ENCODE measurements at regions not wholly inside any gene's neighbourhood (a gene's known extent, or its start where the extent isn't known, plus 50 kb on each side); places are given as distances from the start of the nearest gene placed in this dataset.
"Not testable (repeated sequence)": the region's sequence is repeated elsewhere in the genome, so short reads cannot be mapped to it uniquely, and the experiment has no call there.

- DNase-seq = no peak
Measured at GRCh38 chr4:158958489-158959270, 144.2 kb upstream of the RAPGEF2 start.

- DNase-seq = no peak
Measured at GRCh38 chr4:158962393-158962792, 140.5 kb upstream of the RAPGEF2 start.

DNA sequence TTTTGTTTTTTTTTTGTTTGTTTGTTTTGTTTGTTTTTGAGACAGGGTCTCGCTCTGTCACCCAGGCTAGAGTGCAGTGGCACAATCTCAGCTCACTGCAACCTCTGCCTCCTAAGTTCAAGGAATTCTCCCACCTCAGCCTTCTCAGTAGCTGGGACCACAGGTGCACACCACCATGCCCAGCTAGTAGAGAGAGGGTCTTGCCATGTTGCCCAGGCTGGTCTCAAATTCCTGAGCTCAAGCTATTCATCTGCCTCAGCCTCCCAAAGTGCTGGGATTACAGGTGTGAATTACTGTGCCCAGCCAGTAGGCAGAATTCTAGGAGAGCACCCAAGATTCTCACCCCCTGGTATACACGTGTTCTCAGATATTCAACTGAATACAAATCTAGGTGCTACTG, 139.6 kb upstream of the RAPGEF2 start:
- not testable (repeated sequence) for DNase-seq

DNA sequence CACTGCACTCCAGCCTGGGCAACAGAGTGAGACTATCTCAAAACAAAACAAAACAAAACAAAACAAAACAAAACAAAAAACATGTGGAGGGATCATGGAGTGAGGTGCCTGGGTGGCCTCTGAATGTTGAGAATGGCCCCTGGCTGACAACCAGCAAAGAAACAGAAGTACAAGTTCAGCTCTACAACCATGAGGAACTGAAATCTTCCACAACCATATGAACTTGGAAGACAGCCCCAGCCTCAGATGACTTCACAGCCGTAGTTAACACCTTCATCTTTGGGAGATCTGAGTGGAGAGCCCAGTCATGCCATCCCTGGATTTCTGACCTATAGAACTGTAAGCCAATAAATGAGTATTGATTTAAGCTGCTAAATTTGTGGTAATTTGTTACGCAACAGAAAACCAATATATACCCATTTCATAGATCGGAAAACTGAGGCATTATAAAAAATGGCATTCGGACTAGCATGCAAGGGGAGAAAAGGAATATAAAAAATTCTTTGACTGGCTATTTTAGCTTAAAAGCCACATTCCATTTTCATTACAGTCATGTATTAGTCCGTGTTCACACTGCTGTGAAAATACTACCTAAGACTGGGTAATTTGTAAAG, 138.7 kb upstream of the RAPGEF2 start:
- DNase-seq = no peak

GRCh38 chr4:158964728-158965124, 138.2 kb upstream of the RAPGEF2 start:
- DNase-seq = no peak

GRCh38 chr4:158965226-158965625, 137.7 kb upstream of the RAPGEF2 start:
- no peak for DNase-seq

DNA sequence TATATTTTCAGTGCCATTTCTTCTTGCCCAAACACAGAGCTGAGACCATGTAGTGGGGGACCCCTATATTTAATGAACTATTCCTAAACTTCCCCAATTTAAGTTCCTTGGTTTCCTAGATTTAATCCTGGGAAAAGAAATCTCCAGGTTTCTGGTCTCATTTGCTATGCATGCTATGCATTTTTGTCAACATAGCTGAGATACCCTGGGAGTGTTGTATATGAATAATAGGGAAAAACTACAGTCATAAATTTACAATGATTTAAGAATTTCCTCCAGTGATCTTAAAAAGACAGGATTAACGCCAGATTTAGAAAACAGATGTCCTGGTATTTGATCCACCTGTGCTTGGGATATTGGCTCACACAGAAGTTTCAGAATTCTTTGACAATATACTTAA, 136.8 kb upstream of the RAPGEF2 start:
- peak in 1 of 2 experiments; percentile 18 for DNase-seq

DNA sequence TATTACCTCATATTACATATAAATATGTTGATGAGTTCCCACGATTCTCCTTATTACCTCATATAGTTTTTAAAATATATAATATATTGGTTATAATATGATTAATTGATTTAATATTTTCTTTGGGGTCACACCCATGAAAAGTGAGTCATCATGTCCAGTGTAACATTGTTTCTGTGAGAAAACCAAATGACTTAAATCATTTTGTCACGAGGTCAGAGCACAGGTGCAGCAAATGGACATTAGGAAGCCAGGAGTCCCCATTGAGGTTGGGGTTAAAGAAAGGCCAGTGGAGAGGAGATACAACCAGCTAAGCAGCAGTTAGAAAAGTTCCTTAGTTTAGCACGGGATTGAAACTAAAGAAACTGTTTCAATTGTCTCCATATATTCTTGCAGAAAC, 133.9 kb upstream of the RAPGEF2 start:
- no peak for DNase-seq

DNA sequence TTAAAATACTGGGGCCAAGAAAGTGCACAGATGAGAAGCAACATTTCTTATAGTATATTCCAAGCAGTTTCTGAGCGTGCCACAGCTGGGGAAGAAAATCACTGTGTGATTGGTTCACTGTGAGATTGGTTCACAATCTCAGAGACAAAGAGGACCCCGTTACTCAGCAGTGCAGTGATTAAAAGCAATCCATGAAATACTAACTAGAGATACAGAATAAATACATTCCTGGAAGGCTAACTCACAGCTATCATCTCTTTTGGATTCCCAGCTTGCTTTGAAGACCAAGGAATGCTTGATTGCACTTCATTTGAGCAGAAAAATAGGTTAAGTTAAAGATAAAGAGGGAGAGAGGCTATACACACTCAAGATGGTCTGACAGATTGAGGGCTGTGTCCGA, 132.1 kb upstream of the RAPGEF2 start:
- DNase-seq = no peak

DNA sequence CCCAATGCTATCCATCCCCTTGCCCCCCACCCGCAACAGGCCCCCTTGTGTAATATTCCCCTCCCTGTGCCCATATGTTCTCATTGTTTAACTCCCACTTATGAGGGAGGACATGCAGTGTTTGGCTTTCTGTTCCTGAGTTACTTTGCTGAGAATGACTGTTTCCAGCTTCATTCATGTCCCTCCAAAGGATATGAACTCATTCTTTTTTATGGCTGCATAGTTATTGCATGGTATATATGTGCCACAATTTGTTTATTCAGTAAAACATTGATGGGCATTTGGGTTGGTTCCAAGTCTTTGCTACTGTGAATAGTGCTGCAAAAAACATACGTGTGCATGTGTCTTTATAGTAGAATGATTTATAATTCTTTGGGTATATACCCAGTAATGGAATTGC, 128.4 kb upstream of the RAPGEF2 start:
- DNase-seq = not testable (repeated sequence)

GRCh38 chr4:158980711-158981110, 122.2 kb upstream of the RAPGEF2 start:
- DNase-seq = not testable (repeated sequence)

DNA sequence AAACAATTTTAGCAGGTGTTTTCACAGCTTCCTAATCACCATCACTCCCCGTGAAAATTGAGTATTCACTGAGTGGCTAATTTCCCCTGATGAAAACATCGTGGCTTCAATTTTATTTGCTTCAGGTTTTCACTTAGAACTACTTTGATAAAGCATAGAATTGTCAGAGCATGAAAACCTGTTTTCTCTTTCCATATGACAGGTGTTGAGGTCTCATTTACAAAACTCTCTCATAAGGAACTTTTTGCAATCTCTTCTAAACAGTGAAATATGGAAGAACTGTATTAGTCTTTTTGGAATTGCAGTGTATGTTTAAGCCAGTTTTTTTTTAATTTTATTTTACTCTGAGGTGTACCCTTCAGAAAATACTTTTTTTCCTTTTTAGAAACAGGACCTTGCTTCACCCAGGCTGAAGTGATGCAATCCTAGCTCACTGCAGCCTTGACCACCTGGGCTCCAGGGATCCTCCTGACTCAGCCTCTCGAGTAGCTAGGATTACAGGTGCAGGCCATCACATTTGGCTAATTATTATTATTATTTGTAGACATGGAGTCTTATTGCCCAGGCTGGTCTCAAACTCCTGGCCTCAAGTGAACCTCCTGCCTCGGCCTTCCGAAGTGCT, 111.2 kb upstream of the RAPGEF2 start:
- no peak for DNase-seq

GRCh38 chr4:158993891-158994290, 109.0 kb upstream of the RAPGEF2 start:
- DNase-seq = no peak

DNA sequence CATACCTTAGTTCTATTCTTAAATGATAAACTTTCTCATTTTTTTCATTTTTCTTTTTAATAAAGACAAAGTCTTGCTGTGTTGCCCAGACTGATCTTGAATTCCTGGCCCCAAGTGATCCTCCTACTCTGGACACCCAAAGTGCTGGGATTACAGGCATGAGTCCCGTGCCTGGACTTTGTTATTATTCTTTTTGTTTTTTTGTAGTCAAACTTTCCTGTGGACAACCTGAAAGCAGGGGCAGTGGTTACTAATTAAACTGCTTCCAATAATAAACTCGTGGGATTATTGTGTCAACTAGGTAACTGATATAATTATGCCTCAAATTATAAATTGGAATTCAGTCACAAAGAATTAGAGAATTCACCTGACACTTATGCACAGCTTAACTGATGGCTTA, 107.8 kb upstream of the RAPGEF2 start:
- no peak for DNase-seq

- DNase-seq = no peak
Measured at GRCh38 chr4:158995965-158996364, 106.9 kb upstream of the RAPGEF2 start.

DNA sequence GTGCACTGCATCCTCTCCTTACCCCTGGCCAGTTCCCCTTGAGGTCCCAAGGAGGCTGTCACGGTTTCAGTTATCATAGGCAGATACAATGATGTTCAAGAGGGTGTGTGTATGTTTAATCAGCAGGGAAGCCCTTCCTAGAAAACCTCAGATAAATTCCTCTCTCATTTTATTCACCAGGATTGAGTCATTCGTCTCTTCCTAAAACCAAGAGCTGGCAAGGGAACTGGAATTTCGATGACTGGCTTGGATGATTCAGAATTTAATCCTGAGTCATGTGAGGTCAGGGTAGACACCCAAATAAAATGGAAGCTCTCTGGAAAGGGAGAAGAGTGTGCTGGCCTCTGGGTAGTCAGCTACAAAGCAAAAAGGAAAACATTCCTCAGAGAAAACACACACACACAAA, 106.2 kb upstream of the RAPGEF2 start:
- peak; percentile 60 to 94 for DNase-seq

GRCh38 chr4:158997660-158998349, 105.1 kb upstream of the RAPGEF2 start:
- no peak for DNase-seq

GRCh38 chr4:158998624-158999023, 104.3 kb upstream of the RAPGEF2 start:
- no peak for DNase-seq

DNA sequence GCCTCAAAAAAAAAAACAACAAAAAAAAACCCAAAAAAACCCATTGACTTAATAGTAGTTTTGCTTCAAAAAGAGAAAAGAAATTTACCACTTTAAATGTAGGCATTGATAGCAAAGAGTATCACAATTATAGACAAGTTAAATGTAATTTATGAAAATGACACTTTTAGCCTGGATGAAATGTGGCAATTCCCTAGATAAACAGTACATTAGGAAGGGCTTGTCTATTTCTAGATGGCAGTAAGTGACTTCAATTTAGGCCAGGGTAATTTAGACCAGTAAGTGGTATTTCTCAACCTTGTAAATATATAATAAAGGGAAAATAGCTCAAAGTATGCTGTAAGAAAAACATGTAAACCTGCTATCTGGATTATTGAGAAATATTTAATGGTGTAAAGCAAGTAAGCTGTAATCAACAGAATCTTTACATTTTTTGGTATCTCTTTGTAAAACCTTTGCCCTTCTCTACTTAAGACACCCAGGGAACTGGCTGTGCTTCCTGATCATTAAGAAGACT, 103.7 kb upstream of the RAPGEF2 start:
- DNase-seq = no peak

DNA sequence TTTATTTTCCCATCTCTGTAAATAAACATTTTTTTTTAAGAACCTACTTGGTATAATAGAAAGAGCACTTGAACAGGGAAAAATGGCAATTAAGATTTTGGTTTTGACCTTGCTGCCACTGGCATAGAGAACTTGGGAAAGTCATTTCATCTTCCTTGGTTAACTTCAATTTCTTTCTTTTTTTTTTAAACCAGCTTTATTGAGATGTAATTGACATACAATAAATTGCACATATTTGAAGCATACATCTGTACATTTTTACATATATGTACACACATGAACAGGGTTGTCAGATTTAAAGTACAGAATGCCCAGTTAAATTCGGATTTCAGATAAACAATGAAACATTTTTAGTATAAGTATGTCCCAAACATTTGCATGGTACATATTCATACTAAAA, 103.0 kb upstream of the RAPGEF2 start:
- DNase-seq = no peak

DNA sequence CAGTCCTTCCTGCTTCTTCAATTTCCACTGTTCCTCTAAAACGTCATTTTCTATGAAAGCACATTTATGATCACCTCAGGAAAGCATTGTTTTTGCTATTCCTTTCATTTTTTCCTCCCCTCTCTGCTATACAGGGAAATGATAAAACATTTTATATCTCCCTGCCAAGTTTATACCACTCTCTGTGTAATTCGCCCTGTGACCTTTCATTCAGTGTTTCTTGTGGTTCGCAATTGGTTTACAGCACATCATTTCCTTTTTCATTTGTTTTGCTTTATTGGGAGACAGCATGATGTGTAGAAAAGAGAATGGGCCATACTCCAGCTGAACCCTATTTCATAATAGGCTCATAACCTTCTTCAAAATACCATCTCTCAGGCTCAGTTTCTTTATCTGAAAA, 99.9 kb upstream of the RAPGEF2 start:
- no peak for DNase-seq

- DNase-seq = no peak
Measured at GRCh38 chr4:159003420-159004253, 99.2 kb upstream of the RAPGEF2 start.
